Mucosa of descending colon (tissue), 3 donors: ENCODE measurements at regions not wholly inside any gene's neighbourhood (a gene's known extent, or its start where the extent isn't known, plus 50 kb on each side); places are given as distances from the start of the nearest gene placed in this dataset.

ENCODE experiments used
- ATAC-seq: fragments of 200-7000 bp; cut with Tn5 transposase; one replicate; pipeline ENCODE4 v1.9.1; 2020; ENCODE audit warnings: mild to moderate bottlenecking, moderate library complexity
- DNase-seq, 3 donors: peaks; one replicate each; pipeline ENCODE4 v3.0.0-alpha.2; 2020
- H3K36me3 ChIP-seq: fragments of 200-600 bp; one replicate; pipeline ENCODE4 v1.8.0; 2021; ENCODE audit warnings: low read depth, mild to moderate bottlenecking
- H3K4me1 ChIP-seq: fragments of 200-600 bp; one replicate; pipeline ENCODE4 v1.8.0; 2021; ENCODE audit warnings: low read depth, mild to moderate bottlenecking
- H3K4me3 ChIP-seq: fragments of 200-600 bp; one replicate; pipeline ENCODE4 v1.8.0; 2021; ENCODE audit warnings: mild to moderate bottlenecking
- H3K9me3 ChIP-seq: fragments of 200-600 bp; one replicate; pipeline ENCODE4 v1.8.0; 2021; ENCODE audit warnings: mild to moderate bottlenecking
- intact Hi-C, 2 donors: fragments of 100-400 bp; cut with DNase I in 1 of 2; cut with micrococcal nuclease in 1 of 2; formaldehyde crosslinking; loops; one replicate each; pipeline versions ENCODE4 v1.11.0 to v1.11.1; 2022; cut with DNase I, micrococcal nuclease
- TF ChIP-seq, protein P1 (sequence below): fragments of 200-600 bp; IDR thresholded peaks from one replicate; pipeline ENCODE4 v1.8.0; 2022; ENCODE audit warnings: antibody characterized with exemption, mild to moderate bottlenecking
- donor health status: DM: no; HTN: no; CAD: no; lungs with moderate emphysema.
- donor health status: DM: no; HTN: no; CAD: no.
- donor health status: DM: no; HTN: yes; CAD: no.

- intact Hi-C loops = no loop called here
- no peak for DNase-seq
Measured at GRCh38 chr11:95305705-95306104, 74.7 kb upstream of the SESN3 start.

GRCh38 chr11:95304777-95305176 lies 73.8 kb upstream of the SESN3 start:
- ATAC-seq = no peak
- H3K9me3 ChIP-seq = no peaks in the 10 kb centered on the region
- H3K4me1 ChIP-seq = no peaks in the 10 kb centered on the region
- no peak for DNase-seq
- intact Hi-C loops = no loop called here
- H3K36me3 ChIP-seq = no peaks in the 10 kb centered on the region
- TF ChIP-seq, protein P1, sequence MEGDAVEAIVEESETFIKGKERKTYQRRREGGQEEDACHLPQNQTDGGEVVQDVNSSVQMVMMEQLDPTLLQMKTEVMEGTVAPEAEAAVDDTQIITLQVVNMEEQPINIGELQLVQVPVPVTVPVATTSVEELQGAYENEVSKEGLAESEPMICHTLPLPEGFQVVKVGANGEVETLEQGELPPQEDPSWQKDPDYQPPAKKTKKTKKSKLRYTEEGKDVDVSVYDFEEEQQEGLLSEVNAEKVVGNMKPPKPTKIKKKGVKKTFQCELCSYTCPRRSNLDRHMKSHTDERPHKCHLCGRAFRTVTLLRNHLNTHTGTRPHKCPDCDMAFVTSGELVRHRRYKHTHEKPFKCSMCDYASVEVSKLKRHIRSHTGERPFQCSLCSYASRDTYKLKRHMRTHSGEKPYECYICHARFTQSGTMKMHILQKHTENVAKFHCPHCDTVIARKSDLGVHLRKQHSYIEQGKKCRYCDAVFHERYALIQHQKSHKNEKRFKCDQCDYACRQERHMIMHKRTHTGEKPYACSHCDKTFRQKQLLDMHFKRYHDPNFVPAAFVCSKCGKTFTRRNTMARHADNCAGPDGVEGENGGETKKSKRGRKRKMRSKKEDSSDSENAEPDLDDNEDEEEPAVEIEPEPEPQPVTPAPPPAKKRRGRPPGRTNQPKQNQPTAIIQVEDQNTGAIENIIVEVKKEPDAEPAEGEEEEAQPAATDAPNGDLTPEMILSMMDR = no peak
- H3K4me3 ChIP-seq = no peak overlapping the region

More at GRCh38 chr11:95305705-95306104, 74.7 kb upstream of the SESN3 start:
- Histone ChIP-seq H3K4me3 (no peak overlapping the region), H3K9me3 (no peaks in the 10 kb centered on the region), H3K4me1 (no peaks in the 10 kb centered on the region), H3K36me3 (no peaks in the 10 kb centered on the region)
- ATAC-seq = peak; percentile 73
- TF ChIP-seq, protein P1 = no peak

- Histone ChIP-seq H3K36me3 (no peaks in the 10 kb centered on the region), H3K4me3 (no peak overlapping the region), H3K4me1 (no peaks in the 10 kb centered on the region), H3K9me3 (no peaks in the 10 kb centered on the region)
- ATAC-seq (no peak), DNase-seq (no peak)
- TF ChIP-seq, protein P1 = no peak
- intact Hi-C loops = no loop called here
Measured at GRCh38 chr11:95302211-95302610, 71.2 kb upstream of the SESN3 start.

GRCh38 chr11:95301474-95301873 lies 70.5 kb upstream of the SESN3 start:
- H3K9me3 ChIP-seq = no peaks in the 10 kb centered on the region
- intact Hi-C loops = no loop called here
- H3K36me3 ChIP-seq = no peaks in the 10 kb centered on the region
- no peaks in the 10 kb centered on the region for H3K4me1 ChIP-seq
- TF ChIP-seq, protein P1 = no peak
- DNase-seq (no peak), ATAC-seq (no peak)
- H3K4me3 ChIP-seq = no peak overlapping the region

- no peaks in the 10 kb centered on the region for H3K36me3 ChIP-seq
- peaks cover 14% of the 10 kb centered on the region for H3K4me1 ChIP-seq
- intact Hi-C loops = no loop called here
- ATAC-seq (no peak), DNase-seq (no peak)
- no peaks in the 10 kb centered on the region for H3K9me3 ChIP-seq
- TF ChIP-seq, protein P1 = no peak
- H3K4me3 ChIP-seq = no peak overlapping the region
Measured at GRCh38 chr11:95299078-95299679, 68.2 kb upstream of the SESN3 start.
